CD4-positive, alpha-beta T cell treated with Interleukin-10 for 1 hour (primary cell): ENCODE measurements at regions not wholly inside any gene's neighbourhood (a gene's known extent, or its start where the extent isn't known, plus 50 kb on each side); places are given as distances from the start of the nearest gene placed in this dataset.

Source experiments
- DNase-seq: peaks from one replicate; pipeline ENCODE4 v3.0.0-alpha.2; 2020

- DNase-seq, result no peak
These were observed 469.2 kb downstream of the COG6 start for GRCh38 chr13:40124633-40125015.

- DNase-seq, result no peak
These were observed 469.9 kb downstream of the COG6 start for GRCh38 chr13:40125336-40125735.

GRCh38 chr13:40126306-40127085, 471.0 kb downstream of the COG6 start:
- no peak for DNase-seq

GRCh38 chr13:40127476-40127875, 472.0 kb downstream of the COG6 start:
- no peak for DNase-seq

GRCh38 chr13:40127925-40128324, 472.5 kb downstream of the COG6 start:
- DNase-seq, result no peak

- DNase-seq, result no peak
These were observed 474.0 kb downstream of the COG6 start for GRCh38 chr13:40129467-40129866.

GRCh38 chr13:40130871-40131636, 475.6 kb downstream of the COG6 start:
- no peak for DNase-seq

- DNase-seq, result no peak
These were observed 476.8 kb downstream of the COG6 start for GRCh38 chr13:40132249-40132648.

- DNase-seq, result no peak
These were observed 481.4 kb downstream of the COG6 start for GRCh38 chr13:40136896-40137295.

- DNase-seq, result no peak
These were observed 481.9 kb downstream of the COG6 start for GRCh38 chr13:40137400-40137799.

GRCh38 chr13:40139896-40140520, 484.5 kb downstream of the COG6 start:
- DNase-seq, result no peak

GRCh38 chr13:40141859-40142555, 486.5 kb downstream of the COG6 start:
- no peak for DNase-seq

- DNase-seq, result no peak
These were observed 487.6 kb downstream of the COG6 start for GRCh38 chr13:40143106-40143505.

- DNase-seq, result no peak
These were observed 488.1 kb downstream of the COG6 start for GRCh38 chr13:40143559-40143958.

- DNase-seq, result no peak
These were observed 489.7 kb downstream of the COG6 start for GRCh38 chr13:40145139-40145538.

- no peak for DNase-seq
These were observed 490.6 kb downstream of the COG6 start for GRCh38 chr13:40146063-40146462.

- peak; percentile 16 for DNase-seq
These were observed 491.2 kb downstream of the COG6 start for GRCh38 chr13:40146611-40147117.

- peak; percentile 26 for DNase-seq
These were observed 492.6 kb downstream of the COG6 start for GRCh38 chr13:40148101-40148500.

- DNase-seq, result no peak
These were observed 493.3 kb downstream of the COG6 start for GRCh38 chr13:40148742-40149141.

- DNase-seq, result no peak
These were observed 494.3 kb downstream of the COG6 start for GRCh38 chr13:40149611-40150274.

- no peak for DNase-seq
These were observed 496.2 kb downstream of the COG6 start for GRCh38 chr13:40151673-40152072.

- no peak for DNase-seq
These were observed 496.7 kb downstream of the COG6 start for GRCh38 chr13:40152145-40152544.
